ENCODE measurements at regions not wholly inside any gene's neighbourhood (a gene's known extent, or its start where the extent isn't known, plus 50 kb on each side); places are given as distances from the start of the nearest gene placed in this dataset.

- no peak for TF ChIP-seq FOXM1 (IDR thresholded peaks at IDR 0.05; ENCODE audit: borderline replicate concordance, low read depth)
- no peak for TF ChIP-seq CEBPB (IDR thresholded peaks at IDR 0.05)
- TF ChIP-seq TEAD4 (IDR thresholded peaks at IDR 0.05) = no peak
- TF ChIP-seq EGR1 (IDR thresholded peaks at IDR 0.05) = no peak
- TF ChIP-seq REST (IDR thresholded peaks at IDR 0.05; ENCODE audit: low read depth) = no peak
- no peak for TF ChIP-seq TAF1 (IDR thresholded peaks at IDR 0.05; ENCODE audit: low read depth)
- no peak for TF ChIP-seq NFIC (IDR thresholded peaks at IDR 0.05)
- no peak for TF ChIP-seq YY1 (IDR thresholded peaks at IDR 0.05; ENCODE audit: low read depth)
- no peak for TF ChIP-seq RAD21 (IDR thresholded peaks at IDR 0.05; ENCODE audit: low read depth)
- TF ChIP-seq MAX (IDR thresholded peaks at IDR 0.05) = no peak
- TF ChIP-seq CREB1 (IDR thresholded peaks at IDR 0.05; ENCODE audit: low read depth) = no peak
- no peak for TF ChIP-seq EP300 (IDR thresholded peaks at IDR 0.05; ENCODE audit: borderline replicate concordance)
- no peak for TF ChIP-seq ZBTB7A (IDR thresholded peaks at IDR 0.05; ENCODE audit: low read depth)
- no peak for TF ChIP-seq TCF12 (IDR thresholded peaks at IDR 0.05; ENCODE audit: low read depth)
Measured at GRCh38 chrX:42585842-42586621, 191.9 kb downstream of the PPP1R2C start.

Measured in Ishikawa (cell line).